ENCODE measurements at regions not wholly inside any gene's neighbourhood (a gene's known extent, or its start where the extent isn't known, plus 50 kb on each side); places are given as distances from the start of the nearest gene placed in this dataset.
A peak's percentile ranks its signal among the peaks of the same experiment; 100 is the strongest.

DNA sequence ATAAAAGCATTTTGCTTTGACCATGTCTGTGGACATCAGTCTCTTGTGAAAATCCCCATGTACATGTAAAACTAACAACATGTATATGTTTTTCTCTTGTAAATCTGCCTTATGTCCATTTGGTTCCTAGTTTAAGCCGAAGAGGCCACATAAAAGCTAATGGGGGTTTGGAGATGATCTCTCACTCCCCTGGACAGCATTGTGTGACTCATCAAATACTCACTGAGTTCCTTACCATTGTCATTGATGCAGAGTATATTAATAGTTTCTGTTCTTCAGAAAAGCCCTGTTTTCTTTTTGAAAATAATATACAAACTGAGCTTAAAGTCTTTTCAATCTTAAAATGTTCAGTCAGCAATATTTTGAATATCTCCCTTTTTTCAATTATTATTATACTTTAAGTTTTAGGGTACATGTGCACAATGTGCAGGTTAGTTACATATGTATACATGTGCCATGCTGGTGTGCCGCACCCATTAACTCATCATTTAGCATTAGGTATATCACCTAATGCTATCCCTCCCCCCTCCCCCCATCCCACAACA lies 536.7 kb upstream of the HTR2A start:
- DNase-seq (ENCODE audit: low spot score) = peak; percentile 14

- DNase-seq (ENCODE audit: low spot score) = peak; percentile 32
Measured at GRCh38 chr13:47426126-47426849, 529.4 kb upstream of the HTR2A start.

GRCh38 chr13:47421525-47421924 lies 524.7 kb upstream of the HTR2A start:
- DNase-seq (ENCODE audit: low spot score) = no peak

DNA sequence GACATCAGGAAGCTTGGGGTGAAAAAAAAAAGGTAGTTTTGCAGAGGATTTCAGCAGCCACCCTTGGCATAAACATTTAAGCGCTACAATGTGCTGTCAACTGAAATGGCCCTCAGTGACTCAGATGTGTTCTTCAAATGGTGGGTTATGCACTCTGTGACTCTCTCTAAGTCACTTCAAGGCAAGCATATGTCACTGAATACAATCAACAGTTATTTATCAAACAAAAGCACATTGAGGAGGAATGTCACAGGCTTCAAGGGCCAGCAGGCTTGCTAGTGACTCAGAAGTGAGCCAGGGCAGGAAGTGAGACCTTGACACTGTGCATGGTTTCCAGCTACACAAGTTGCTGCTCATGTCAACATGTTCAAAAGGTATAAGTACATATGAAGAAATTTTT lies 523.7 kb upstream of the HTR2A start:
- DNase-seq (ENCODE audit: low spot score) = no peak

DNA sequence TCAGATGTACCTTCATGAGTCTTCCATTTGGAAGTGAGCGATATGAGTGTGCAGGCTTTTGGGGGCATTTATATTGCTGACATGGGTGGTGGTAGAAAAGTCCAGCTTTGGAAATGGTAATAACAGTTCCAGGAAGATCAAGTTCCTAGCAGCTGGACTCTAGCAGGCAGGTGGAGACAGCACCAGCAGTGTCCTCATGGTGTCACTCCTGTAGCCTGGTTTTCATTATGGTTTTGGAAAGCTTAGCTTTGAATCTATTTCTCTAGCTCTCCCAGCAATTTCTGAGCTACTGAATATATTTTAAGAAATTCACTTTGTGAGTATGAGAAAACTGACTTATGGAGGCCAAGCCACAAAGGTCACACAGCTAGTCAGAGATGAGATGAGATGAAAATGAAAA lies 523.2 kb upstream of the HTR2A start:
- DNase-seq (ENCODE audit: low spot score) = no peak

DNA sequence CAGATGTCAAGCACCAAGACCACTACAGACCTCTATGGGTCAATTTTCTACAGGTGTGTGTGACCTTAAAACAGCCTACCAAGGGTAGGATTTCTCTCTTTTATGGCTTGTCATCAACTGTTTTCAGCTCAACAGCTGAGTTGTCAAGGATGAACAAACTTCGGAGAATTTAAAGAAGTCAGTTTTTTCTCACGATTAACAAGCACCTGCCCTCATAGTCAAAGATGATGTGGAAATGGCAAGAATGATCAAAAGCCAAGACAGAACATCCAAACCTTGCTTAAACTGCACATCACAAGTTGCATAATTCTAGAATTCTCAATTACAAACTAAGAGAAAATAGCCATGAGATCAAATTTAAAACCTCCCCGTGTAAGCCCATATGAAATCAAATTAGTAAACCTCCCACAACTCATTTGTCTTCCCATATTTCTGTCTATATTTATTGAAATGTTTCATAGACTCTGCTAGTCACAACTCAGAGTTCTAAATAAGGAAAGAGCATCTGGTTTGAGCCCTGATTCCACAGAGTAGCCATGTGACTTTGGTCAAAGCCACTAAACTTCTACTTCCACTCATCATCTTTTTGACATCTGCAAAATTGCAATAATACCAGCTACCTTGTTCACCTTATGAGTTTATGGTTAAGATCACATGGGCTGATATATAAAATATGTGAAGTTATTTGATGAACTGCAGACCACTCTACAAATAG lies 521.5 kb upstream of the HTR2A start:
- no peak for DNase-seq (ENCODE audit: low spot score)

GRCh38 chr13:47417485-47417884 lies 520.6 kb upstream of the HTR2A start:
- DNase-seq (ENCODE audit: low spot score) = no peak

- DNase-seq (ENCODE audit: low spot score) = no peak
Measured at GRCh38 chr13:47415048-47415447, 518.2 kb upstream of the HTR2A start.

DNA sequence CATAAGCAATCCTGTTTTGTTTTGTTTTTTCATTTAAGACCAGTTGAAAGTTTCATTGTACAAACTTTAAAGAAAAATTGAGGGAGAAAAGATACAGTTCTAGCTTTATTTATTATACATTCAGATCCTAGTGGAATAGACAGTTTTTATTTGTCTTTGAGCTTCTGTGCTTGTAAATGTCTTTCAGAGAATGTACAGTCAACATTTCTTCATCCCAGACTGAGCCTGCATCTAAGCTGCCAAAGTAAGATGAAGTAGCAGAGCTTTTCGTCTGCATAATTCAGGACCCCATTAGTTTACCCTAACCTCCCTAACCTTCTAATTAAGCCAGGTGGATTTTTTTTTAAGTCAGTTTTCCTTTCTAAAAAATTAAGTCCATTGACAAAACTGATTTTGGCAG lies 516.7 kb upstream of the HTR2A start:
- DNase-seq (ENCODE audit: low spot score) = no peak

- DNase-seq (ENCODE audit: low spot score) = no peak
Measured at GRCh38 chr13:47413112-47413511, 516.3 kb upstream of the HTR2A start.

DNA sequence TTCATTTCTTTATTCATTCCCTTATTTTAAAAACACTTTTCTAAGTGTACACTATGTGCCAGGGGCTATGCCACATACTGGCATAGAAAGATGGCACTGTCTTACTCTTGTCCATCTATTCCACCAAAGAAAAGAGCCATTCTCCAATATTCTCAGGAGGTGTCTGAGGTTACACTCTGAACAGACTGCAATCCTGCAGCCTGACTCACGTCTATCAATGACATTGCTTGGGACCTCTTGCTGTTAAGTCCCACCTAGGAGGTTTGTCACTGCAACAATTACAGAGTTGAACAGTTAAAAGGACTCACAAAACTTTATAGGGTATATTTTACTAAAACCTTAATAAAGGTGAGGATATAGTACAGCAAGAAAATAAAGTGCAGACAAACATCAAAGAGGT lies 512.9 kb upstream of the HTR2A start:
- DNase-seq (ENCODE audit: low spot score) = no peak

DNA sequence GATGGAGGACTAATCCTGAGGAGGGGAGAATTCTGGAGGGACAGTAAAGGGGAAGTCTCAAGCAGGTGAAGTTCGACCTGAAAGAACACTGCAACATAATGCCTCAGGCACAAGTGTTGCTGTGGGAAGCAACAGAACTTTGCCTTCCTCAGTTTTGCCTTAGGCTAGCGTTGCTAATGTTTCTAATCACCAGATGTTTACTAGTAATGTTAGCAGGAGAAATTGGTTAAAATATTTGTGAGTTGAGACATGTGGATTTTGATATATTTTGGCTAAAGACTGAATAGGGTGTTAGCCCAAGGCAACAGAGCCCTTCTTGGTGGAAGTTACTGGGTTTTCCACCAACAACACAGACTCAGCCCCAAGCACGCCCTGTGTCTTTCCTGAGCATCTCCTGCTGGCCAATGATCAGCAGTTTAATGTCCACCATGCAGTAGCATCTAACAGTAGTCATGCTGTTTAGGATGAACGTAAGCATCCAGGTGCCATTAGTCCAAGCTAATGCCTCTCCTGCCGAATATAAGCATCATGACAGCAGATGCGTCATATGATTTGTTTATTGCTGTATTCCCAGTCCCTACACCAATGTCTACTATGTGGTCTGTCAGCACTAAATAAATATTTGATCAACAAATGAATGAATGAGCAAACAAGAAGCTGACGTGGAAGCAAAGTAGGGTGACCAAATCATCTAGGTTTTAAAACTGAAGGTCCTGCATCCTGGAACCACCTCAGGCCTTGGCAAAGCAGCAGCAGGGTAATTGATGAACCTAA lies 511.9 kb upstream of the HTR2A start:
- no peak for DNase-seq (ENCODE audit: low spot score)

DNA sequence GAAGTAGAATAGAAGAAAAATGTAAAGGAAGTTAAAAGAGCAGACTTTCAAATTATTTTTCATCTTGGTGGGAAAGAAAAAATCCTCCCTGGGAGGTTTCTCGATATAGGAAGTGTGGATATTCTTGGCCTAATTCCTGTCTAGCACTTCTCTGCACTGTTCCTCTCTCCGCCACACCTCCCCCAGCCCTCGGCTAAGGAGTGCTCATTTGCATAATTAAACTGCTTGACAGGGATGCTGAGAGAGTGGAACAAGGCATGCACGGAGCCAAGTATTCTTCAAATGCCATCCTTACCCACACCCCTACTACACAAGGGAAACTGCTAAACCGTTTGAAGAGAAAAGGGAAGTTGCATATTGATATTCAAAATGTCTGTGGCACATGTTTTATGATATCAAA lies 511.0 kb upstream of the HTR2A start:
- DNase-seq (ENCODE audit: low spot score) = no peak

DNA sequence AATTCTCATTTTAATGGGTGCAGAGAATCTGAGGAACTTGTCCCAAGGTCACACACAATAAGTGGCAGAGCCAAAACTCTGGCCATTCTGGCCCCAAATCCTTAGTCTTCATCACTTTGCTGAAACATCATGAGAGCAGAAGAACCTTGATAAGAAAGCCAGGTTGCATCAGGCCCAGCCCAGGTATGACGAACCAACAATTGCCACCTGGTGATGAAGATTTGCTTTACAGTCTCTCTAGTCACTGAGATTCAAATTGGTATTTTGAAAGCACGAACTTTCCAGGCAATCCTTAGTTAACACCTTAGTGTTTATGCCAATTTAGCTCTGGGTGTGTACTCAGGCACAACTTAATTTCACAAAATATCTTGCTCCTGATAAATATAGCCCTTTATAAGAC lies 502.7 kb upstream of the HTR2A start:
- no peak for DNase-seq (ENCODE audit: low spot score)

DNA sequence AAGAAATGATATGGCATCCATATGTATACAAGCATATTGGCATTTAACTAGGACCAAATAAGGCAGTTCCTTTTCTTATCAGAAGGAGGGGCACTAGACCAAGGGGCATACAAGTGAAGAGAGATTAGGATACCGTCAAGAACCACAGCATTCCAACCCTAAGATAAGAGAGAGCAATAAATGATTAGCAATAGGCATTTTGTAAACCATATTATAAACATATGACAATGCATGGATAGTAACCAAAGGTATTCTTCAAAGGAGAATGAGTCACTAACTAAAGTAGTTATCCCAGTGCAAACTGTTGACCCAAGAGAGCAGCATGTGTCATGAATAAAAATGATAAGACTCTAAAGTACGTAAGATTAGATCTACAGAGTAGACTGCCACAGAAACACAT lies 500.9 kb upstream of the HTR2A start:
- peak; percentile 76 for DNase-seq (ENCODE audit: low spot score)

- no peak for DNase-seq (ENCODE audit: low spot score)
Measured at GRCh38 chr13:47396915-47397314, 500.1 kb upstream of the HTR2A start.

GRCh38 chr13:47374741-47375140 lies 477.9 kb upstream of the HTR2A start:
- DNase-seq (ENCODE audit: low spot score) = no peak

- no peak for DNase-seq (ENCODE audit: low spot score)
Measured at GRCh38 chr13:47372751-47373150, 475.9 kb upstream of the HTR2A start.

DNA sequence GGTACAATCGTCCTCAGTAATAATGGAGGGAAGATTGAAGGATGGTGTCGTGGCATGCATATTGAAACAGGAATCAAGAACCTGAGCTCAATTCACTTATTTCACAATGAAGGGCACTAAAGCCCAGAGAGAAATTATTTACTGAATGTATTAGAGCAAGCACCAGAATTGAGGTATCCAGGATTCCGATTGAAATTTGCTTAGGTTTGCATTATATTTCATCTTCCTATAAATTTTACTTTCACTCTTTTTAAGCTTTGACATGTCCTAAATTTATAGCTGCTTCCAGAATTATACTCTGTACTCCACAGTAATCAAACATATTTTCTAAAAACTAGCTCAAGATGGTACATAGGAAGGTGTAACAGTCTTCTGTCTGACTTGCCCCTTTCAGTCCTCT lies 454.9 kb upstream of the HTR2A start:
- no peak for DNase-seq (ENCODE audit: low spot score)

GRCh38 chr13:47350334-47351124 lies 453.7 kb upstream of the HTR2A start:
- DNase-seq (ENCODE audit: low spot score) = no peak

- no peak for DNase-seq (ENCODE audit: low spot score)
Measured at GRCh38 chr13:47349211-47349610, 452.4 kb upstream of the HTR2A start.
